ENCODE measurements at regions not wholly inside any gene's neighbourhood (a gene's known extent, or its start where the extent isn't known, plus 50 kb on each side); places are given as distances from the start of the nearest gene placed in this dataset.

GRCh38 chr4:138320831-138321230, 78.7 kb upstream of the SLC7A11 start:
- WGBS, 2 donors = 88 to 94% methylated on average over 1 of the region's 1 CpG
- ATAC-seq = no peak
- TF ChIP-seq POLR2A (IDR thresholded peaks at IDR 0.05) = no peak
- no peaks in the 10 kb centered on the region for H3K9me3 ChIP-seq
- intact Hi-C loops (cut with DNase I) = no loop called here
- H3K36me3 ChIP-seq (replicated peaks in 1 of 2; ENCODE audit: insufficient read depth in 1 of 2, low read depth in 2 of 2) = no peaks in the 10 kb centered on the region
- H3K4me1 ChIP-seq = no peaks in the 10 kb centered on the region
- no peak overlapping the region for H3K27ac ChIP-seq
- DNase-seq = no peak
- no peak overlapping the region for H3K4me3 ChIP-seq
- H3K27me3 ChIP-seq = no peaks in the 10 kb centered on the region

GRCh38 chr4:138320030-138320429, 77.9 kb upstream of the SLC7A11 start:
- TF ChIP-seq POLR2A (IDR thresholded peaks at IDR 0.05) (no peak), CTCF (IDR thresholded peaks at IDR 0.05) (no peak)
- Histone ChIP-seq H3K27ac (no peak overlapping the region), H3K27me3 (no peaks in the 10 kb centered on the region), H3K36me3 (replicated peaks in 1 of 2; ENCODE audit: insufficient read depth in 1 of 2, low read depth in 2 of 2) (no peaks in the 10 kb centered on the region), H3K9me3 (no peaks in the 10 kb centered on the region), H3K4me3 (no peak overlapping the region), H3K4me1 (no peaks in the 10 kb centered on the region)
- ATAC-seq = no peak
- no peak for DNase-seq
- intact Hi-C loops (cut with DNase I) = no loop called here
- 83 to 96% methylated on average over 1 of the region's 1 CpG for WGBS, 2 donors

GRCh38 chr4:138317175-138317748, 75.1 kb upstream of the SLC7A11 start:
- 65 to 66% methylated on average over 4 of the region's 4 CpGs for WGBS, 2 donors
- intact Hi-C loops (cut with DNase I) = no loop called here
- TF ChIP-seq CTCF (IDR thresholded peaks at IDR 0.05) (no peak), POLR2A (IDR thresholded peaks at IDR 0.05) (no peak)
- Histone ChIP-seq H3K4me1 (peaks cover 6% of the 10 kb centered on the region), H3K36me3 (replicated peaks in 1 of 2; ENCODE audit: insufficient read depth in 1 of 2, low read depth in 2 of 2) (no peaks in the 10 kb centered on the region), H3K9me3 (no peaks in the 10 kb centered on the region), H3K4me3 (no peak overlapping the region), H3K27ac (no peak overlapping the region), H3K27me3 (no peaks in the 10 kb centered on the region)
- DNase-seq (no peak), ATAC-seq (no peak)

- peak; percentile 21 for ATAC-seq
Observed at GRCh38 chr4:138312536-138312911, 70.4 kb upstream of the SLC7A11 start.

More at GRCh38 chr4:138312536-138312911, 70.4 kb upstream of the SLC7A11 start:
- intact Hi-C loops (cut with DNase I) = no loop called here
- Histone ChIP-seq H3K27ac (peak overlapping the region in 1 of 4 donors; percentile 18), H3K4me1 (peaks cover 12% of the 10 kb centered on the region), H3K9me3 (no peaks in the 10 kb centered on the region), H3K36me3 (replicated peaks in 1 of 2; ENCODE audit: insufficient read depth in 1 of 2, low read depth in 2 of 2) (no peaks in the 10 kb centered on the region), H3K27me3 (no peaks in the 10 kb centered on the region), H3K4me3 (no peak overlapping the region)
- TF ChIP-seq CTCF (IDR thresholded peaks at IDR 0.05) = no peak
- TF ChIP-seq POLR2A (IDR thresholded peaks at IDR 0.05) = no peak
- 35 to 65% methylated on average over 1 of the region's 1 CpG for WGBS, 2 donors
- no peak for DNase-seq
